HG03521 (cell line): ENCODE measurements at regions not wholly inside any gene's neighbourhood (a gene's known extent, or its start where the extent isn't known, plus 50 kb on each side); places are given as distances from the start of the nearest gene placed in this dataset.
A peak's percentile ranks its signal among the peaks of the same experiment; 100 is the strongest.
"Not testable (repeated sequence)": the region's sequence is repeated elsewhere in the genome, so short reads cannot be mapped to it uniquely, and the experiment has no call there.

Experiments
- ATAC-seq: cut with Tn5 transposase; IDR thresholded peaks from one replicate; pipeline ENCODE4 v1.9.1; 2021; ENCODE audit warnings: mild to moderate bottlenecking, moderate library complexity; ENCODE audit not compliant: unreplicated experiment

DNA sequence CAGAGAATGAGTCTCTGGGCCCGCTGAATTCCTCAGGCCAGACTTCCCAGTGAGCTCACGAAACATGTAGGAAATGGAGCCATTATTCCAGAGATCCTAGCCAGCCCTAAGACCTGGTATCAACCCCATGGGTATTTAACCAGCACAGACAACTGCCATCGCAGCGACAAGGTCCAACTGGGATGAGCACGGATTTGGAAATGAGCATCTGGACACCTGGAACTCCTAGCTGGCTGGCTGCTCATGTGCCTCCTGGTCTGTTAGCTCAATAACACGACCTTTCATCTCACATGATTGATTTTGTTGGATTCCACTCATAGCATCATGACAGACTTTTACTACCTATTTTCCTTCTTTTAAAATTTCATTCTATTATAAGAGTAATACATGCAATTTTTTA lies 51.0 kb downstream of the POU3F3 start:
- no peak for ATAC-seq

DNA sequence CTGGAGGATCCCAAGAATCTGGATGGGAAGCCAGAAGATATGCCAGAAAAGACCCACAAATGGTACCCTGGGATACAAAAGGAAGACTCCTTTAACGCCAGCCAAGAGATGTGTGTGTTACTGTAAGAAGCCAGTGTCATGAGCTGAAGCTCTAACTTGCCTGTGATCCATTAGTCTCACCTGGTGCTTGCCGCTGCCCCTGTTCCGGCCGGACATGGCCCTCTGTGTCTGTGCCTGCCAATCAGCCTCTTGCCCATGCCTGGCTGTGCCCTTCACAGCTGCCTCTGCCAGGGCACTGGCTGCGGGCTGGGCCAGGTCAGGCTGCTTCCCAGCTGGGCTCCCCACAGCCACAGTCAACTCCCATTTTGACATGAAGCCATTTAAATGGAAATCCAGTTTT lies 55.4 kb downstream of the POU3F3 start:
- no peak for ATAC-seq

- ATAC-seq, result no peak
Measured at GRCh38 chr2:104914509-104914908, 60.6 kb downstream of the POU3F3 start.

- ATAC-seq, result no peak
Measured at GRCh38 chr2:104915107-104915793, 61.3 kb downstream of the POU3F3 start.

DNA sequence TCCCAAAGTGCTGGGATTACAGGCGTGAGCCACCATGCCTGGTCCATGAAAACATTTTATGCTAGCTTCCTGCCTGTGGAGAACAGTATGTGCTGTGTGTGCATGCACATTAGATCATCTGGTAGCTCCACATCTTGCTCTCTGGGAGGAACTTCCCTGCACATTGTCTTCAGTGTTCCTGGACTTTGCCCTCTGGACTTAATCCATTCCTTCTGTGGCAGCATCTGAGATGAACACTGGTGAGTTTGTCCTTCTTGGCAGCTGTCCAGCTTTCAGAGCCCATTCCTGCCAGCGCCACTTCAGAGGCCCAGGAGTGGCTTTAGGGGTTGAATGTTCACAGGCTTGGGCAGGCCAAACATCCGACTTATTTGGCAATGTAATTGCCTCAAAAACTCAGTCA lies 65.2 kb downstream of the POU3F3 start:
- ATAC-seq, result no peak

GRCh38 chr2:104923665-104924064 lies 69.8 kb downstream of the POU3F3 start:
- no peak for ATAC-seq

GRCh38 chr2:104929663-104930062 lies 75.7 kb downstream of the POU3F3 start:
- ATAC-seq, result no peak

DNA sequence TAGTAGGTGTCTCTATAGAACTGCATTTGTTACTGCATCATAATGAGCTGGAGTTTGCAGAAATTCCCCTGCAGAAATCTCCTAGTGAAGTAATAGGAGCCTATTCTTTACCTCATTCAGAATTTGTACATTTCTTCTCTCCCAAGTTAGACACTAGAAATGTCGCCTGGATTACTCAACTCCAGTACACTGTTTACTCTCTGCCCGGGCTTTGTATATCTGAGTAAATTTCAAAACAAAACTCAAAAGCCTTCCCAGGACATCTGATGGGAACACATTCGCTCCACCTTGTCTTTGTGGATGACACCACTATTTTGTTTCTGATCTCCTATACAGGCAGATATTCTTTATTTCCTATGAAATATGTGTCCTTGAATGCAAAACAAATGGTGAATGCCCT lies 76.8 kb downstream of the POU3F3 start:
- no peak for ATAC-seq

- ATAC-seq, result no peak
Measured at GRCh38 chr2:104932243-104932642, 78.3 kb downstream of the POU3F3 start.

DNA sequence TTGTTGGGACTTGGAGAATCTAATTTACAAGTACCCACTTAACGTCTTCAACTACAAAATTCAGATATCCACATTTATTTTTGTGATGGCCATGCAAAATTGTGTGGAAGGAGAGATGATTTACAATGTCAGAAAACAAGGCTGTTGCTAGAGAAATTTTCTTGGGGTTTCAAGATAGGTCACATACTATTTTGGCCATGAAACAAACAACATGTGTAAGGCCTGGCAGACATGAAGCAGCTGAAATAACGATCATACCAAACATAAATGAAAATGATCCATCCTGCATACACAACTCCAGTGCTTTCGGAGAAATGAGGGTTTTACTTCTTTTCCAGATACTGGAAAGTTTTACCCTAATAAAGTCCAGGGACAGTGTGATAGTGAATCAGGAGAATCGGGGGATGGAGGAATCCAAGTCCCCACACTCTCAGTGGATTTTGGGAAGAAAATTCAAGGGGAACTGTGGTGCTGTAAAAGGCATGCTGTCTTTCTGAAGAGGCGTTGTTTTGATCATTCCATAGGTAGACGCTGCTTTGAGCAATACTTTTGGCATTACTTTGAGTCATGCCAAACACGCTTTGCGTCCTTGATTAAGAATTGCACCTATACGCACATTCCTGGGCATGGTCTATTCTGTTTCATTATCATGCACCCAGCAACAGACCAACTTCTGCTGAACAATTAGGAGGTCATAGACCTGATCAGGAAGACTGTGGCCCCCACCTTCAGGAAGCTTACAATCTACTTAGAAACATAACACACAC lies 79.4 kb downstream of the POU3F3 start:
- ATAC-seq, result no peak

- no peak for ATAC-seq
Measured at GRCh38 chr2:104936527-104936926, 82.6 kb downstream of the POU3F3 start.

GRCh38 chr2:104938231-104938941 lies 84.5 kb downstream of the POU3F3 start:
- ATAC-seq, result peak; percentile 90

DNA sequence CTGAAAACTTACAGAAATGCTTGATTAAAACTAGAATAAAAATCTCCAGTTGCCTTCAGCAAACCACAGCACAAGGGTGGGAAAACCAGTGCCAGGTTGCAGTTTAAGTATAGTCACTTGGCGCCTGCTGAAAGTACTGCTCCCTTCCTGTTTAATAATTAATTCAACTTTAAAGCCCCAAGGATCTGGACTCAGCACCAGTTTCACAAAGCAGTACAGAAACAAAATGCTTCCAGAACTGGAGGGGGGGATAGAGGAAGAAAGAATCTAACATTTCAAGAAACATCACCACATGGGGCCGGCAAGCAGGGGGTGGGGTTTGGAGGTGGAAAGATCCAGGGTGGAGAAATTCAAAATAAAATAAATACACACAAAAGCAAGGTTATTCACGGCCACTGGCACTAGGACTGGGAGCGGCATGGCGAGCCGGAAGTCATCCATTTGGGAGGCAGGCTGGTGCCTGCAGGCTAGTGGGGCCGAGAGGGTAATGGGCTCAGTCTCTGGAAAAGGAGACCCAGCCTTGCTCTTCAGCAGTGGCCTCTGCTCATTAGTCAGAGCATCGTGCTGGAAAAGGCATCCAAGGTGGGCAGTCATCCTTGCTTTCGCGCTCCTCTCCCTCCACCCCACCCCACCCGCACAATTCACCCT lies 85.8 kb downstream of the POU3F3 start:
- ATAC-seq, result no peak

- ATAC-seq, result no peak
Measured at GRCh38 chr2:104944495-104944894, 90.6 kb downstream of the POU3F3 start.

DNA sequence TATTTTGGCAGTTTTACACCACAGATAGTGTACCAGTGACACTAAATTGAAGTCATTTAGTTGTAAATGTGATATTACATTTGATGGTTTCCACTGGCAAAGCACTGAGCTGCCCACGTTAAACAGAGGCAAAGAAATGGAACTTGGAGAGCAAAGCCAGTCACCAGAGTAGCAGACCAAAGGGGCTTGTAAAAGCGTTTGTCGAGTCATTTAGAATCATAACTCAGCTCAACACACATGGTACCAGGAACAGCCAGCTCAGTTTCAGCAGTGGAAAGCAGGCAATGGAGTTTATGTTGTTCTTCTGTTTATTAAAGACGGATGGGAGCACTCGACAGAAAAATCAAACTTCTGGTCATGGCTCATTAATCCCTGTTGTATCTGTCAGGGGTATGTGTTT lies 91.2 kb downstream of the POU3F3 start:
- ATAC-seq, result no peak

DNA sequence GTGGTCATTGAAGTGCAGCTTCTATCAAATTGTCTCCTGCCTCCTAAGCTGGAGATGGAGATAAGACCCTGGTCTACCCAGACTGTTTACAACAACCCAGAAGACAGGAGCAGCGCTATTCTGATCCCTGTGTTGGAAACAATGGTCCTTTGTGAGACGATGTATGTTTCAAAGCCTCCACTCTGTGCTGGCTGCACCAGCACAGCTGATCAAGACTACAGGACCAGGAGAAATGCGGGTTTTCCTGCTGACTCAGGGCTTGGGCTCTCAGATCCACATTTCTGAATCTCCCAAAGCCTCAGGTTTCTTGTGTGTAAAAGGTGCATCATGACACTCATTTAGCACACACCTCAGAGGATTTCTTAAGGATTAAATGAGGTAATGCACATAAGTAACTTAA lies 92.0 kb downstream of the POU3F3 start:
- no peak for ATAC-seq

DNA sequence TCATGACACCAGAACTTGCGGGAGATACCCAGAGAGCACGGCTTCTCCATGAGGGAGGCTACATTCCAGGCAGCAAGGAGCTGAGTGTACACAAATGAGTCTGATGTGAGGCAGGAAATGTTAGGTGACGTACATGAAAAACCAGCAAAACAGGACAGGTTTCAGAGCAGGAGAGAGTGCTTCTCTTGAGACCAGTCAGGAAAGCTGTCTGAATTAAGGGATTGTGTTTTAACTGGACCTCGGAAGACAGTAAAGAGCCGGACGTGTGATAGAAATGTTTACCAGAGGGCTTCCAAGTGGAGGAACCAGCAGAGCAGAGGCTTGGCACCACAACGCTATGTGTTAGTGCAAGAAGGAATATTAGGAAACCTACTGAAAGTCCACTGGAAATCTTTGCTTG lies 90.4 kb upstream of the MRPS9 start:
- not testable (repeated sequence) for ATAC-seq

- no peak for ATAC-seq
Measured at GRCh38 chr2:104952976-104953375, 84.9 kb upstream of the MRPS9 start.

DNA sequence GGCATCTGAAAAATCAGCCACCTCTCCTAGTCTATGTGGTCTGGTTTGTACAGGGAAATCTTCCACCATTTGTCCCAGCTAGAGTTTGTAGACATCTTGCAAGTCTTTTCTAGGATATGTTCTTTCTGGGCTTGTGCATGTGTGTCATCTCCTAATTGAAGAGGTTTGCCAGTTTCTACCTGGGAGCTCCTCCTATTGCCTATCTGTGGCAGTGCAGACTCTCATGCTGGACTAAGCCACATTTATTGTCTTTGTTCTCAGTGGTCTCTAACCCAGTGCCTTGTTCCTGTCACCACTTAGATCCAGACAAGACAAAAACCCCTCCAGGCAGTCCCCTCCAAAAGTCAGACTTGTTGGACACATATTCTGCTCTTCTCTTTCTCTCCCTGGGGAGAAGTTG lies 72.0 kb upstream of the MRPS9 start:
- no peak for ATAC-seq

DNA sequence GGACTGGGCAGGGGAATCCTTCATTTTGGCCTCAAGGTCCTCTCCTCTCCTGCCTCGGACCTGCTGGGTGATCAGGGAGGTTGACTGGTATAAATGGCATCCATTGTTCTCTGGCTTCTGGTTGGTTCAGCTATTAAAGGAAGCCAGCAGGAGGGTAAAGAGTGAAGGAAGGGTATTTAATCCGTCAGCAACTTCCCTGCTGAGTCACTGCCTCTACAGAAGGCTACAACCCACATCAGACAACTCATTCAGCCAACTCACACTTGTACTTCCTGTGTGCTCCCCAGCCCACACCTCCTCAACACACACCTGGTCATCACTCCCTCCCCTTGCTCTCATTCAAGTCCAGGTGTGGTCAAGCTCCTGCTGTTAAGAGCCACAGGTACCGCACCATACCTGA lies 68.3 kb upstream of the MRPS9 start:
- no peak for ATAC-seq

DNA sequence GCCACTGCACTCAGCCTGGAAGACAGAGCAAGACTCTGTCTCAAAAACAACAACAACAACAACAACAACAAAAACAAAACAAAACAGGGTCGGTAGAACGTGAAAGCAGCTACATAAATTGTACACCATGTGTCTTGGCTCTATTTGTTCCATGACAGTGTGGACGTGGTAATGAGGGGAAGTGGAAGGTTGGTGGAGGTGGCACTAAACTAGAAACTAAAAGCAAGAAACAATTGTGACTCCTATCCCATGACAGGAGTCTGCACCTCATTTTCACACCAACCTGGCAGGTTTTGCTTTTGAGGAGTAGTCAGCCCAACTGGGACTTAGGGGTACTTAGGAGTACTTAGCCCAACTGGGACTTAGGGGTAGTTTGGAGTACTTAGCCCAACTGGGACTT lies 62.5 kb upstream of the MRPS9 start:
- ATAC-seq, result no peak
